ENCODE measurements at regions not wholly inside any gene's neighbourhood (a gene's known extent, or its start where the extent isn't known, plus 50 kb on each side); places are given as distances from the start of the nearest gene placed in this dataset.

- no peaks in the 10 kb centered on the region for H3K9me3 ChIP-seq
- ATAC-seq (no peak), DNase-seq (no peak)
- TF ChIP-seq CTCF (IDR thresholded peaks at IDR 0.05), result no peak
- H3K36me3 ChIP-seq (ENCODE audit: low read depth), result no peaks in the 10 kb centered on the region
- H3K4me3 ChIP-seq, result no peak overlapping the region
- intact Hi-C loops (cut with DNase I, micrococcal nuclease), result no loop called here
- H3K4me1 ChIP-seq (ENCODE audit: low read depth), result peaks cover 17% of the 10 kb centered on the region
These were observed 79.0 kb upstream of the SYT6 start for GRCh38 chr1:114232691-114233090.

GRCh38 chr1:114231301-114231700, 77.6 kb upstream of the SYT6 start:
- H3K36me3 ChIP-seq (ENCODE audit: low read depth), result no peaks in the 10 kb centered on the region
- intact Hi-C loops (cut with DNase I, micrococcal nuclease), result no loop called here
- no peaks in the 10 kb centered on the region for H3K9me3 ChIP-seq
- TF ChIP-seq CTCF (IDR thresholded peaks at IDR 0.05), result no peak
- no peak overlapping the region for H3K4me3 ChIP-seq
- DNase-seq (no peak), ATAC-seq (no peak)
- H3K4me1 ChIP-seq (ENCODE audit: low read depth), result peaks cover 17% of the 10 kb centered on the region

GRCh38 chr1:114229368-114229767, 75.7 kb upstream of the SYT6 start:
- ATAC-seq (no peak), DNase-seq (no peak)
- Histone ChIP-seq H3K4me1 (ENCODE audit: low read depth) (peaks cover under 1% of the 10 kb centered on the region), H3K4me3 (no peak overlapping the region), H3K36me3 (ENCODE audit: low read depth) (no peaks in the 10 kb centered on the region), H3K9me3 (no peaks in the 10 kb centered on the region)
- intact Hi-C loops (cut with DNase I, micrococcal nuclease), result no loop called here
- no peak for TF ChIP-seq CTCF (IDR thresholded peaks at IDR 0.05)

GRCh38 chr1:114227059-114227458, 73.4 kb upstream of the SYT6 start:
- ATAC-seq (no peak), DNase-seq (no peak)
- TF ChIP-seq CTCF (IDR thresholded peaks at IDR 0.05), result no peak
- intact Hi-C loops (cut with DNase I, micrococcal nuclease), result no loop called here
- Histone ChIP-seq H3K9me3 (no peaks in the 10 kb centered on the region), H3K4me1 (ENCODE audit: low read depth) (no peaks in the 10 kb centered on the region), H3K4me3 (no peak overlapping the region), H3K36me3 (ENCODE audit: low read depth) (no peaks in the 10 kb centered on the region)

GRCh38 chr1:114224196-114224907, 70.7 kb upstream of the SYT6 start:
- no peaks in the 10 kb centered on the region for H3K36me3 ChIP-seq (ENCODE audit: low read depth)
- intact Hi-C loops (cut with DNase I, micrococcal nuclease), result no loop called here
- TF ChIP-seq CTCF (IDR thresholded peaks at IDR 0.05), result no peak
- no peaks in the 10 kb centered on the region for H3K9me3 ChIP-seq
- H3K4me3 ChIP-seq, result no peak overlapping the region
- H3K4me1 ChIP-seq (ENCODE audit: low read depth), result no peaks in the 10 kb centered on the region
- ATAC-seq (no peak), DNase-seq (no peak)

GRCh38 chr1:114222920-114223319, 69.3 kb upstream of the SYT6 start:
- ATAC-seq (no peak), DNase-seq (no peak)
- no peak overlapping the region for H3K4me3 ChIP-seq
- no peaks in the 10 kb centered on the region for H3K9me3 ChIP-seq
- H3K36me3 ChIP-seq (ENCODE audit: low read depth), result no peaks in the 10 kb centered on the region
- TF ChIP-seq CTCF (IDR thresholded peaks at IDR 0.05), result no peak
- H3K4me1 ChIP-seq (ENCODE audit: low read depth), result no peaks in the 10 kb centered on the region
- intact Hi-C loops (cut with DNase I, micrococcal nuclease), result no loop called here
